Fibroblast of mammary gland (primary cell): ENCODE measurements at regions not wholly inside any gene's neighbourhood (a gene's known extent, or its start where the extent isn't known, plus 50 kb on each side); places are given as distances from the start of the nearest gene placed in this dataset.

Experiments
- DNase-seq: peaks from one replicate; pipeline ENCODE4 v3.0.0-alpha.2; 2010; ENCODE audit warnings: low read depth
- H3K4me3 ChIP-seq: 2 replicates; pipeline ENCODE4 v1.5.1; 2011; ENCODE audit warnings: low read depth, mild to moderate bottlenecking, low read length, moderate library complexity; ENCODE audit not compliant: control insufficient read depth
- CTCF ChIP-seq: conservative IDR thresholded peaks from 2 replicates; pipeline ENCODE4 v1.5.1; 2011; ENCODE audit warnings: low read depth, low read length, inconsistent platforms; ENCODE audit not compliant: control insufficient read depth, insufficient read depth

GRCh38 chr3:135310317-135310716, 515.3 kb downstream of the EPHB1 start:
- H3K4me3 ChIP-seq = no peak overlapping the region
- TF ChIP-seq CTCF = no peak
- DNase-seq = no peak

GRCh38 chr3:135311699-135312098, 516.6 kb downstream of the EPHB1 start:
- H3K4me3 ChIP-seq = no peak overlapping the region
- no peak for DNase-seq
- TF ChIP-seq CTCF = no peak

GRCh38 chr3:135314237-135314636, 519.2 kb downstream of the EPHB1 start:
- H3K4me3 ChIP-seq = no peak overlapping the region
- no peak for TF ChIP-seq CTCF
- no peak for DNase-seq

DNA sequence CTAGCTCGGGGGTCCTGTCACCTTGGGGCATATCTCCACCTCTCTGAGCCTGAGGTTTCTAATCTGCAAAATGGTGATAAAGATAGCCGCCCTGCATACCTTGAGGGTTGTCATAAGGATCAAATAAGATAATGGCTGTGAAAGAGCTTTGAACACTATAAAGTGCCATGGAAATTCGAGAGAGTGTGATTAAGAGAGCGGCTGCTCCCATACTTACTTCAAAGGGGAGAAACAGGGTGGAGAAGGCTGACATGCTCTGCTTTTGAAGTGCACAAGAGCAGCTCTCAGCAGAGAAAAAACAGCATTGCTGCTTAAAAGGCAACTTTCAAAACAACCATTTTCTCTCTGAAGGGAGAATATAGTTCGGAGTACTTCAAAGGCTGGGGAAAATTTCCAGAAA, 529.2 kb downstream of the EPHB1 start:
- no peak for DNase-seq
- TF ChIP-seq CTCF = no peak
- H3K4me3 ChIP-seq = no peak overlapping the region

DNA sequence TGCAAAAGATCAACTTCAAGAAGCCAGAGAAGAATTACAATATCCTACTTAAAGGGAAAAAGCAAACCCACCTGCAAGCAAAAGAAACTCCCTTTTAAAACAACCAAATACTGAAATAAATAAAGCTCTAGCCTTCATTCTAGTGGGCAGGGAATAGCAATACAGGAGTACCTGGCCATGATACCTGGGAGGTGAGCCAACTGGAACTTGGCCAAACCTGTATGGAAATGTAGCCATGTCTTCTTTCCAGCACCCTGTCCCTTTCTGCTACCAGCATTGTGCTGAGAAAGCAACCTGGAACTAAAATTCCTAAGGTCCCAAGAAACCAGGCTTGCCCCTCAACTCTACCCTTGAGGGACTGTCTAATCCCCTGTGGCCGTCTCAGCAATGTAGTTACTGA, 530.0 kb downstream of the EPHB1 start:
- no peak overlapping the region for H3K4me3 ChIP-seq
- DNase-seq = no peak
- TF ChIP-seq CTCF = no peak

- DNase-seq = no peak
- TF ChIP-seq CTCF = no peak
Observed at GRCh38 chr3:135325726-135326235, 530.7 kb downstream of the EPHB1 start.

GRCh38 chr3:135326851-135327250, 531.8 kb downstream of the EPHB1 start:
- TF ChIP-seq CTCF = no peak
- no peak for DNase-seq
- no peak overlapping the region for H3K4me3 ChIP-seq

More at GRCh38 chr3:135325726-135326235, 530.7 kb downstream of the EPHB1 start:
- no peak overlapping the region for H3K4me3 ChIP-seq
